ENCODE measurements at regions not wholly inside any gene's neighbourhood (a gene's known extent, or its start where the extent isn't known, plus 50 kb on each side); places are given as distances from the start of the nearest gene placed in this dataset.
A peak's percentile ranks its signal among the peaks of the same experiment; 100 is the strongest.

DNA sequence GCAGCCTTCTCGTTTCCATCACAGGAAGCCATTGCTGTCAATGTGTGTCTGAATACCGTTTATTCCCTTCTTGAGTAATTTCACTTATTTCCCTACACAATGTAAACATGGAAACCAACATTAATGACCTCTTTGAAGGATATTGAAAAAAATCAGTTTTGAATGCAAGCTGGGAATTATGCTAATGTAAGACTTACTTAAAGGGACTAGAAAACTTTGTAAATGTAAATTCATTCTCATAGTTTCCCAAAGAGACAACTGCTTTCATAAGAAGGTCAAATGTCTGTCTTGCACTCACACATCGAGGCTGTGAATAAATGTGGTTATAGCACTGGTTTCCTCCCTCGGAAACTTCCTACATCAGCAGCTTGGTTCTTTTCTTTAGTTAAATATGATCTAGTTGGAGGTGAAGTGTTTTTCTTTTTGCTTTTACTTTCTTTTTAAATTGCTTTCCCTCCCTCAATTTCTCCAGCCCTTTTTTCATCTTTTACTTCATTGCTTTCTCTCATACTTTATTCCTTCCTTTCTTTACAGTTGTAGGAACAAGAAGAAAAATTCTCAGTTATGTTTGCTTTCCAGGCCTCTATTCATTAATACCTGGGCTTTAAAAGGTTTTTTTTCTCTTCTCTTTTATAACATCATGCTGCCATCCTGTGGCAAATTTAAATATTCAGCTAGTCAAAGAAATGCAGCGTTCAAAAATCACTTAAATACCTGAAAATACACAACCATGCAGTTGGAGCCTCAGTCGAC lies 108.3 kb downstream of the TNFAIP3 start:
- ATAC-seq (ENCODE audit: low read depth) (peak; percentile 40), DNase-seq (no peak)
- ChIA-PET POLR2A (interaction anchor here (1.5 kb wide), 1 partner anchor 108 kb away, joined by 11 read pairs; the partner anchor contains the start of gene TNFAIP3), CTCF (interaction anchor here (0.6 to 3.8 kb wide), 22 partner anchors 23 to 660 kb away, joined by 3 to 22 read pairs (median 4); partner anchors contain the start of gene TNFAIP3)
- TF ChIP-seq, protein P1, sequence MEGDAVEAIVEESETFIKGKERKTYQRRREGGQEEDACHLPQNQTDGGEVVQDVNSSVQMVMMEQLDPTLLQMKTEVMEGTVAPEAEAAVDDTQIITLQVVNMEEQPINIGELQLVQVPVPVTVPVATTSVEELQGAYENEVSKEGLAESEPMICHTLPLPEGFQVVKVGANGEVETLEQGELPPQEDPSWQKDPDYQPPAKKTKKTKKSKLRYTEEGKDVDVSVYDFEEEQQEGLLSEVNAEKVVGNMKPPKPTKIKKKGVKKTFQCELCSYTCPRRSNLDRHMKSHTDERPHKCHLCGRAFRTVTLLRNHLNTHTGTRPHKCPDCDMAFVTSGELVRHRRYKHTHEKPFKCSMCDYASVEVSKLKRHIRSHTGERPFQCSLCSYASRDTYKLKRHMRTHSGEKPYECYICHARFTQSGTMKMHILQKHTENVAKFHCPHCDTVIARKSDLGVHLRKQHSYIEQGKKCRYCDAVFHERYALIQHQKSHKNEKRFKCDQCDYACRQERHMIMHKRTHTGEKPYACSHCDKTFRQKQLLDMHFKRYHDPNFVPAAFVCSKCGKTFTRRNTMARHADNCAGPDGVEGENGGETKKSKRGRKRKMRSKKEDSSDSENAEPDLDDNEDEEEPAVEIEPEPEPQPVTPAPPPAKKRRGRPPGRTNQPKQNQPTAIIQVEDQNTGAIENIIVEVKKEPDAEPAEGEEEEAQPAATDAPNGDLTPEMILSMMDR (IDR thresholded peaks at IDR 0.05) = no peak
- Mint-ChIP-seq H3K27ac (peak overlapping the region; percentile 65), H3K27me3 (no peaks in the 10 kb centered on the region), H3K4me3 (peak overlapping the region; percentile 8), H3K9me3 (no peaks in the 10 kb centered on the region), H3K4me1 (peaks cover 17% of the 10 kb centered on the region), H3K36me3 (ENCODE audit: low read depth) (no peaks in the 10 kb centered on the region)
- intact Hi-C loops (cut with micrococcal nuclease) = loop anchor here (1.0 to 10.0 kb wide), 7 partner anchors 25 to 901 kb away; partner anchors contain the start of gene TNFAIP3

DNA sequence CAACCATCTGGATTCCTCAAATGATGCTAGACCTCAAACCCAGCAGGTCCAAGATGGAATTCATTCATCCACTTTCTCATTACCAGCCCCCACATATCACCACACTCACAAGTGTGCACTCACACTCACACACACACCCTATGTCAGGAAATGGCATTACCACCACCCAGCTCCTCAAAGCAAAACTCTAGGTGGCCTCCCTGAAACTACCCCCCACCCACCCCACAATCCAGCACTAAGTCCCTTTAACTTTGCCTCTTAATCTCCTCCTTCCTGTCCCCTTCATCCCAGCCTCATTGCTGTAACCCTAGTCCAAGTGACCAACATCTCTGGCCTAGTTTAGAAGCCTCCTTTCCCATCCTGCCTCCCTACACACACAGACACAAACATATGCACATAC lies 109.4 kb downstream of the TNFAIP3 start:
- TF ChIP-seq, protein P1 (IDR thresholded peaks at IDR 0.05) = no peak
- Mint-ChIP-seq H3K4me1 (peaks cover 13% of the 10 kb centered on the region), H3K4me3 (no peak overlapping the region), H3K27ac (no peak overlapping the region), H3K36me3 (ENCODE audit: low read depth) (no peaks in the 10 kb centered on the region), H3K9me3 (no peaks in the 10 kb centered on the region), H3K27me3 (no peaks in the 10 kb centered on the region)
- ChIA-PET POLR2A (no interaction called here), CTCF (interaction anchor here (1.3 to 3.8 kb wide), 6 partner anchors 25 to 635 kb away, joined by 3 to 20 read pairs (median 4); no protein-coding TSS in a partner anchor)
- DNase-seq = no peak
- no peak for ATAC-seq (ENCODE audit: low read depth)
- intact Hi-C loops (cut with micrococcal nuclease) = loop anchor here (5.0 to 10.0 kb wide), 2 partner anchors 634 to 902 kb away; no protein-coding TSS in a partner anchor

DNA sequence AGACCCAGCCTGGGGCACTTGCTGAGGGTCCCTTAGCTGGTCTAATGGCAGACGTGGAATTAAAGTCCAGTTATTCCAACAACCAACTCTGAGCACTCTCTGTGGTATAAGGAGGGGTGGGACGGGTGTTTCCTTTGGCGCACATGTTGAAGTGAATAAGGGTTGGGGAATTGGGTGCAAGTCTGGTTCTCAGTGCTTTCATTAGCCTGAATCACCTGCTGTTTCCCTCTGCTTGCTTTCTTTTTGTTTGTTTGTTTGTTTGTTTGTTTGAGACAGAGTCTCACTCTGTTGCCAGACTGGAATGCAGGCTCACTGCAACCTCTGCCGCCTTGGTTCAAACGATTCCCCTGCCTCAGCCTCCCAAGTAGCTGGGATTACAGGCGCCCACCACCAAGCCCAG lies 110.1 kb downstream of the TNFAIP3 start:
- intact Hi-C loops (cut with micrococcal nuclease) = loop anchor here (5.0 to 10.0 kb wide), 2 partner anchors 635 to 902 kb away; no protein-coding TSS in a partner anchor
- ChIA-PET CTCF (interaction anchor here (2.9 to 3.8 kb wide), 2 partner anchors 273 to 315 kb away, joined by 17 to 20 read pairs; no protein-coding TSS in a partner anchor), POLR2A (no interaction called here)
- ATAC-seq (ENCODE audit: low read depth) = no peak
- Mint-ChIP-seq H3K9me3 (no peaks in the 10 kb centered on the region), H3K4me1 (peaks cover 12% of the 10 kb centered on the region), H3K27me3 (no peaks in the 10 kb centered on the region), H3K36me3 (ENCODE audit: low read depth) (no peaks in the 10 kb centered on the region), H3K27ac (no peak overlapping the region), H3K4me3 (no peak overlapping the region)
- TF ChIP-seq, protein P1 (IDR thresholded peaks at IDR 0.05) = no peak
- DNase-seq = no peak

DNA sequence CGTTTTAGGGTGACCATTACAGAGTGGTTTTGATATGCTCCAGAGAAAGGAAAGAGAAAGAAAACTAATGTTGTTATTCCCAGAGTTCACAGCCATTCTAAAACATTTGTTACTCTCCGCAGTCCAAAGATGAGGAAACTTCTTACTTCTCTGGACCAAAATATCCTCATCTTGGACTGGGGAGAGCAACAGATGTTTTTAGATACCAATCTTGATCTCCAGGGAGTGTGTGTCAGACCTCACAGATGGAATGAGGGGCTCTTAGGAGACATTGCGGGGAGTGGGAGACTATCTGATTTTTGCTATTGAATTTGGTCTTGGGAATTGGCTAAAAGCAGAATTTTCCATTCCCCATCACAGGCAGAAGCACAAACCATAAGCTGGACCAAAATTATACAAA lies 110.8 kb downstream of the TNFAIP3 start:
- CTCF ChIA-PET = interaction anchor here (3.8 kb wide), 1 partner anchor 273 kb away, joined by 20 read pairs; no protein-coding TSS in a partner anchor

More for the DNA sequence above, 110.8 kb downstream of the TNFAIP3 start:
- ATAC-seq (ENCODE audit: low read depth) = no peak
- intact Hi-C loops (cut with micrococcal nuclease) = loop anchor here (5.0 to 10.0 kb wide), 2 partner anchors 636 to 903 kb away; no protein-coding TSS in a partner anchor
- Mint-ChIP-seq H3K4me3 (no peak overlapping the region), H3K36me3 (ENCODE audit: low read depth) (no peaks in the 10 kb centered on the region), H3K27ac (no peak overlapping the region), H3K4me1 (peaks cover 10% of the 10 kb centered on the region), H3K27me3 (no peaks in the 10 kb centered on the region), H3K9me3 (no peaks in the 10 kb centered on the region)
- no peak for DNase-seq
- TF ChIP-seq, protein P1 (IDR thresholded peaks at IDR 0.05) = no peak
- POLR2A ChIA-PET = no interaction called here
